Type B pancreatic cell (in vitro differentiated cells): ENCODE measurements at regions not wholly inside any gene's neighbourhood (a gene's known extent, or its start where the extent isn't known, plus 50 kb on each side); places are given as distances from the start of the nearest gene placed in this dataset.

Source experiments
- DNase-seq: peaks from one replicate; pipeline ENCODE4 v3.0.0; 2021; ENCODE audit warnings: mixed read lengths; ENCODE audit not compliant: unreplicated experiment; ENCODE audit errors: extremely low spot score
- H3K27ac Mint-ChIP-seq: 2 replicates; pipeline ENCODE4 v1.8.0; 2021; ENCODE audit warnings: mild to moderate bottlenecking, mixed read lengths
- H3K27me3 Mint-ChIP-seq: 2 replicates; pipeline ENCODE4 v1.8.0; 2021; ENCODE audit warnings: mixed read lengths
- H3K36me3 Mint-ChIP-seq: 2 replicates; pipeline ENCODE4 v1.8.0; 2021; ENCODE audit warnings: mixed read lengths
- H3K4me1 Mint-ChIP-seq: one replicate; pipeline ENCODE4 v1.8.0; 2021; ENCODE audit warnings: mixed read lengths; ENCODE audit not compliant: unreplicated experiment
- H3K4me3 Mint-ChIP-seq: 2 replicates; pipeline ENCODE4 v1.8.0; 2021; ENCODE audit warnings: mild to moderate bottlenecking, mixed read lengths
- H3K9me3 Mint-ChIP-seq: 2 replicates; pipeline ENCODE4 v1.8.0; 2021; ENCODE audit warnings: mixed read lengths
- CTCF ChIP-seq: fragments of 200-600 bp; sonication (generic); conservative IDR thresholded peaks from 2 replicates; pipeline ENCODE4 v1.5.0; 2021; ENCODE audit warnings: antibody characterized with exemption, mild to moderate bottlenecking

- Mint-ChIP-seq H3K36me3 (no peaks in the 10 kb centered on the region), H3K4me3 (no peak overlapping the region), H3K27ac (no peak overlapping the region), H3K27me3 (peaks cover 3% of the 10 kb centered on the region), H3K4me1 (peaks cover 18% of the 10 kb centered on the region), H3K9me3 (no peaks in the 10 kb centered on the region)
- TF ChIP-seq CTCF, result no peak
- DNase-seq, result no peak
Measured at GRCh38 chr2:234569776-234570430, 73.0 kb upstream of the ARL4C start.

GRCh38 chr2:234566622-234567021 is 69.7 kb upstream of the ARL4C start:
- TF ChIP-seq CTCF, result no peak
- Mint-ChIP-seq H3K27ac (no peak overlapping the region), H3K27me3 (peaks cover 5% of the 10 kb centered on the region), H3K4me3 (no peak overlapping the region), H3K4me1 (peaks cover 19% of the 10 kb centered on the region), H3K36me3 (peaks cover 2% of the 10 kb centered on the region), H3K9me3 (peaks cover 6% of the 10 kb centered on the region)
- DNase-seq, result no peak

- Mint-ChIP-seq H3K27me3 (peaks cover 5% of the 10 kb centered on the region), H3K9me3 (peaks cover 12% of the 10 kb centered on the region), H3K4me3 (no peak overlapping the region), H3K36me3 (peaks cover 6% of the 10 kb centered on the region), H3K4me1 (peaks cover 16% of the 10 kb centered on the region), H3K27ac (no peak overlapping the region)
- no peak for DNase-seq
- TF ChIP-seq CTCF, result no peak
Measured at GRCh38 chr2:234565842-234566619, 69.2 kb upstream of the ARL4C start.

- Mint-ChIP-seq H3K27me3 (peaks cover 4% of the 10 kb centered on the region), H3K27ac (no peak overlapping the region), H3K4me1 (peaks cover 16% of the 10 kb centered on the region), H3K4me3 (peak overlapping the region; percentile 63), H3K9me3 (peaks cover 14% of the 10 kb centered on the region), H3K36me3 (peaks cover 6% of the 10 kb centered on the region)
- no peak for TF ChIP-seq CTCF
- no peak for DNase-seq
Measured at GRCh38 chr2:234565201-234565600, 68.3 kb upstream of the ARL4C start.

- H3K27me3 Mint-ChIP-seq, result peaks cover 4% of the 10 kb centered on the region
- peaks cover 16% of the 10 kb centered on the region for H3K4me1 Mint-ChIP-seq
- TF ChIP-seq CTCF, result peak; percentile 18
- no peak for DNase-seq
- H3K36me3 Mint-ChIP-seq, result peaks cover 6% of the 10 kb centered on the region
- H3K27ac Mint-ChIP-seq, result no peak overlapping the region
- H3K9me3 Mint-ChIP-seq, result peaks cover 14% of the 10 kb centered on the region
- no peak overlapping the region for H3K4me3 Mint-ChIP-seq
Measured at GRCh38 chr2:234564699-234565098, 67.8 kb upstream of the ARL4C start.
